ENCODE measurements at regions not wholly inside any gene's neighbourhood (a gene's known extent, or its start where the extent isn't known, plus 50 kb on each side); places are given as distances from the start of the nearest gene placed in this dataset.
"Not testable (repeated sequence)": the region's sequence is repeated elsewhere in the genome, so short reads cannot be mapped to it uniquely, and the experiment has no call there.

GRCh38 chr12:38016602-38017001, 300.0 kb upstream of the ALG10B start:
- DNase-seq (ENCODE audit: low read depth in 2 of 2): no peak

GRCh38 chr12:38025916-38026315, 290.7 kb upstream of the ALG10B start:
- DNase-seq (ENCODE audit: low read depth in 2 of 2): no peak

GRCh38 chr12:38053113-38053512, 263.5 kb upstream of the ALG10B start:
- DNase-seq (ENCODE audit: low read depth in 2 of 2): no peak

GRCh38 chr12:38053655-38054464, 262.7 kb upstream of the ALG10B start:
- no peak for DNase-seq (ENCODE audit: low read depth in 2 of 2)

GRCh38 chr12:38056701-38057689, 259.6 kb upstream of the ALG10B start:
- no peak for DNase-seq (ENCODE audit: low read depth in 2 of 2)

GRCh38 chr12:38099686-38100085, 216.9 kb upstream of the ALG10B start:
- DNase-seq (ENCODE audit: low read depth in 2 of 2): no peak

- DNase-seq (ENCODE audit: low read depth in 2 of 2): no peak
Measured at GRCh38 chr12:38101753-38102152, 214.8 kb upstream of the ALG10B start.

GRCh38 chr12:38102197-38102596, 214.4 kb upstream of the ALG10B start:
- no peak for DNase-seq (ENCODE audit: low read depth in 2 of 2)

GRCh38 chr12:38110026-38110699, 206.4 kb upstream of the ALG10B start:
- DNase-seq (ENCODE audit: low read depth in 2 of 2): no peak

GRCh38 chr12:38113991-38114390, 202.6 kb upstream of the ALG10B start:
- DNase-seq (ENCODE audit: low read depth in 2 of 2): no peak

GRCh38 chr12:38116968-38117367, 199.6 kb upstream of the ALG10B start:
- DNase-seq (ENCODE audit: low read depth in 2 of 2): no peak

GRCh38 chr12:38118632-38119031, 197.9 kb upstream of the ALG10B start:
- no peak for DNase-seq (ENCODE audit: low read depth in 2 of 2)

- no peak for DNase-seq (ENCODE audit: low read depth in 2 of 2)
Measured at GRCh38 chr12:38120438-38120837, 196.1 kb upstream of the ALG10B start.

- not testable (repeated sequence) for DNase-seq (ENCODE audit: low read depth in 2 of 2)
Measured at GRCh38 chr12:38123028-38123427, 193.5 kb upstream of the ALG10B start.

GRCh38 chr12:38123566-38124246, 192.9 kb upstream of the ALG10B start:
- no peak for DNase-seq (ENCODE audit: low read depth in 2 of 2)

- DNase-seq (ENCODE audit: low read depth in 2 of 2): no peak
Measured at GRCh38 chr12:38124247-38125012, 192.1 kb upstream of the ALG10B start.

- no peak for DNase-seq (ENCODE audit: low read depth in 2 of 2)
Measured at GRCh38 chr12:38132139-38132538, 184.4 kb upstream of the ALG10B start.

GRCh38 chr12:38137287-38137686, 179.3 kb upstream of the ALG10B start:
- DNase-seq (ENCODE audit: low read depth in 2 of 2): no peak

GRCh38 chr12:38137716-38138115, 178.9 kb upstream of the ALG10B start:
- no peak for DNase-seq (ENCODE audit: low read depth in 2 of 2)
